ENCODE measurements at regions not wholly inside any gene's neighbourhood (a gene's known extent, or its start where the extent isn't known, plus 50 kb on each side); places are given as distances from the start of the nearest gene placed in this dataset.

DNA sequence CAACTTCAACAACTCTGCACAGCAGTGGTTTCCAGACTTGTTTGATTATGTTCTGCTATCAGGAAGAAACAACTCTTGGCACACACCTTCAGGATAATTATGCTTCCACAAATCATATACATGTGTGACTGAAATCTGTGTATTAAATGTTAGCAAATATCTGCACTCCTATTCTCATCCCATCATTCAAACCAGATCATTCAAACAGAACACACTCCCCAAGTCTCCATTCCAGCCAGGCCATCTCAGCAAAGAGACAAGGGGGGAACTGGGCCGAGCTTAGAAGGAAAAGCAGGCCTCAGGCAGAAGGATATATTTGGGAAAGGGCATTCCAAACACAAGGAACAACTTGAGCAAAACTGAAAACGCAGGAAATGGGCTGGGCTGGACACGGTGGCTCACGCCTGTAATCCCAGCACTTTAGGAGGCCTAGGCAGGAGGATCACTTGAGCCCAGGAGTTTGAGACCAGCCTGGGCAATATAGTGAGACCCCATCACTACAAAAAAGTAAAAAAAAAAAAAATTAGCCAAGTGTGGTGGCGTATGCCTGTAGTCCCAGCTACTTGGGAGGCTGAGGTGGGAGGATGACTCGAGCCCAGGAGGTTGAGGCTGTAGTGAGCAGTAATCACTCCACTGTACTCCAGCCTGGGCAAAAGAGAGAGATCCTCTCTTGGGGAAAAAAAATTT lies 62.7 kb downstream of the ZFP36L2 start (continued):
- TF ChIP-seq, protein P1, sequence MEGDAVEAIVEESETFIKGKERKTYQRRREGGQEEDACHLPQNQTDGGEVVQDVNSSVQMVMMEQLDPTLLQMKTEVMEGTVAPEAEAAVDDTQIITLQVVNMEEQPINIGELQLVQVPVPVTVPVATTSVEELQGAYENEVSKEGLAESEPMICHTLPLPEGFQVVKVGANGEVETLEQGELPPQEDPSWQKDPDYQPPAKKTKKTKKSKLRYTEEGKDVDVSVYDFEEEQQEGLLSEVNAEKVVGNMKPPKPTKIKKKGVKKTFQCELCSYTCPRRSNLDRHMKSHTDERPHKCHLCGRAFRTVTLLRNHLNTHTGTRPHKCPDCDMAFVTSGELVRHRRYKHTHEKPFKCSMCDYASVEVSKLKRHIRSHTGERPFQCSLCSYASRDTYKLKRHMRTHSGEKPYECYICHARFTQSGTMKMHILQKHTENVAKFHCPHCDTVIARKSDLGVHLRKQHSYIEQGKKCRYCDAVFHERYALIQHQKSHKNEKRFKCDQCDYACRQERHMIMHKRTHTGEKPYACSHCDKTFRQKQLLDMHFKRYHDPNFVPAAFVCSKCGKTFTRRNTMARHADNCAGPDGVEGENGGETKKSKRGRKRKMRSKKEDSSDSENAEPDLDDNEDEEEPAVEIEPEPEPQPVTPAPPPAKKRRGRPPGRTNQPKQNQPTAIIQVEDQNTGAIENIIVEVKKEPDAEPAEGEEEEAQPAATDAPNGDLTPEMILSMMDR (IDR thresholded peaks at IDR 0.05 in 2 of 3, conservative IDR thresholded peaks at IDR 0.05 in 1 of 3; ENCODE audit: borderline replicate concordance in 1 of 3, insufficient read depth in 1 of 3, low read depth in 2 of 3, low read length in 2 of 3): no peak
- no peak for TF ChIP-seq TCF7L2 (IDR thresholded peaks at IDR 0.05; ENCODE audit: borderline replicate concordance, extremely low read depth, insufficient read depth, insufficient read length)
- TF ChIP-seq, protein P2, sequence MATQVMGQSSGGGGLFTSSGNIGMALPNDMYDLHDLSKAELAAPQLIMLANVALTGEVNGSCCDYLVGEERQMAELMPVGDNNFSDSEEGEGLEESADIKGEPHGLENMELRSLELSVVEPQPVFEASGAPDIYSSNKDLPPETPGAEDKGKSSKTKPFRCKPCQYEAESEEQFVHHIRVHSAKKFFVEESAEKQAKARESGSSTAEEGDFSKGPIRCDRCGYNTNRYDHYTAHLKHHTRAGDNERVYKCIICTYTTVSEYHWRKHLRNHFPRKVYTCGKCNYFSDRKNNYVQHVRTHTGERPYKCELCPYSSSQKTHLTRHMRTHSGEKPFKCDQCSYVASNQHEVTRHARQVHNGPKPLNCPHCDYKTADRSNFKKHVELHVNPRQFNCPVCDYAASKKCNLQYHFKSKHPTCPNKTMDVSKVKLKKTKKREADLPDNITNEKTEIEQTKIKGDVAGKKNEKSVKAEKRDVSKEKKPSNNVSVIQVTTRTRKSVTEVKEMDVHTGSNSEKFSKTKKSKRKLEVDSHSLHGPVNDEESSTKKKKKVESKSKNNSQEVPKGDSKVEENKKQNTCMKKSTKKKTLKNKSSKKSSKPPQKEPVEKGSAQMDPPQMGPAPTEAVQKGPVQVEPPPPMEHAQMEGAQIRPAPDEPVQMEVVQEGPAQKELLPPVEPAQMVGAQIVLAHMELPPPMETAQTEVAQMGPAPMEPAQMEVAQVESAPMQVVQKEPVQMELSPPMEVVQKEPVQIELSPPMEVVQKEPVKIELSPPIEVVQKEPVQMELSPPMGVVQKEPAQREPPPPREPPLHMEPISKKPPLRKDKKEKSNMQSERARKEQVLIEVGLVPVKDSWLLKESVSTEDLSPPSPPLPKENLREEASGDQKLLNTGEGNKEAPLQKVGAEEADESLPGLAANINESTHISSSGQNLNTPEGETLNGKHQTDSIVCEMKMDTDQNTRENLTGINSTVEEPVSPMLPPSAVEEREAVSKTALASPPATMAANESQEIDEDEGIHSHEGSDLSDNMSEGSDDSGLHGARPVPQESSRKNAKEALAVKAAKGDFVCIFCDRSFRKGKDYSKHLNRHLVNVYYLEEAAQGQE (IDR thresholded peaks at IDR 0.05; ENCODE audit: low read depth): no peak

DNA sequence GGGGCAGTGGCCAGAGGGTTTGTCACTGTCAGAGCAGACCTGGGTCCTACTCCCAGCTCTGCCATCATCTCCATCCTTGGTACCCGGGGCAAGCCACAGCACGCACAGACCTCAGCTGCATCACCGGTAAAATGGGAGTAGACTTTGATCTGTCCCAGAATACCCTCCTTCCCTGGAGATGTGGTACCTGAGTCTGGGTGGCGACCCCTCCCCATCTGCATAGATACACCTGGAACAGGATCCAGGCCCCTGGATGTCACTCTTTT lies 64.0 kb downstream of the ZFP36L2 start:
- DNase-seq (ENCODE audit: low read depth, low spot score) (no peak), ATAC-seq (no peak)
- no peak overlapping the region for H2AFZ ChIP-seq (ENCODE audit: low read depth, low read length, poor library complexity, severe bottlenecking)
- no peaks in the 10 kb centered on the region for H4K20me1 ChIP-seq (ENCODE audit: insufficient read depth)
- ChIA-PET POLR2A (no interaction called here), CTCF (no interaction called here), RAD21 (ENCODE audit: low non-redundant PET in 1 of 2, low total read pairs in 2 of 2, uncharacterized antibody in 2 of 2, unreplicated experiment in 2 of 2) (interaction anchor here in 1 of 2 experiments (0.6 kb wide), 1 partner anchor 58 kb away, joined by 10 read pairs; no protein-coding TSS in a partner anchor)
- peaks cover 29 to 42% of the 10 kb centered on the region in 2 experiments for H3K4me1 ChIP-seq (ENCODE audit: control insufficient read depth in 1 of 2, insufficient read depth in 2 of 2, low read length in 2 of 2)
- H3K27me3 ChIP-seq (ENCODE audit: insufficient read depth, low read length): no peaks in the 10 kb centered on the region
- no peak overlapping the region for H3K27ac ChIP-seq (ENCODE audit: low read depth, low read length)
- H3K4me3 ChIP-seq (replicated peaks in 1 of 2; ENCODE audit: low read depth in 1 of 2, low read length in 2 of 2): no peak overlapping the region
- no peaks in the 10 kb centered on the region for H3K9me3 ChIP-seq (ENCODE audit: control insufficient read depth in 1 of 2, insufficient read depth in 1 of 2, low read depth in 1 of 2, low read length in 2 of 2)
- BruUV-seq (replicated peaks): no TSS peak
- H3K79me2 ChIP-seq (ENCODE audit: insufficient read depth, low read length): no peaks in the 10 kb centered on the region
- no peak overlapping the region for H3K4me2 ChIP-seq (ENCODE audit: low read length)
- H3K36me3 ChIP-seq (ENCODE audit: control insufficient read depth in 1 of 2, insufficient read depth in 2 of 2, low read length in 2 of 2): no peaks in the 10 kb centered on the region
- no peak overlapping the region for H3K9ac ChIP-seq (ENCODE audit: low read length)
- intact Hi-C loops (cut with micrococcal nuclease): no loop called here
- no peaks in the 10 kb centered on the region for H3K9me2 ChIP-seq (ENCODE audit: insufficient read depth)
- no peak for TF ChIP-seq TCF7L2 (IDR thresholded peaks at IDR 0.05; ENCODE audit: borderline replicate concordance, extremely low read depth, insufficient read depth, insufficient read length)
- no peak for TF ChIP-seq EGR1 (IDR thresholded peaks at IDR 0.05; ENCODE audit: low read depth)
- TF ChIP-seq, protein P3, sequence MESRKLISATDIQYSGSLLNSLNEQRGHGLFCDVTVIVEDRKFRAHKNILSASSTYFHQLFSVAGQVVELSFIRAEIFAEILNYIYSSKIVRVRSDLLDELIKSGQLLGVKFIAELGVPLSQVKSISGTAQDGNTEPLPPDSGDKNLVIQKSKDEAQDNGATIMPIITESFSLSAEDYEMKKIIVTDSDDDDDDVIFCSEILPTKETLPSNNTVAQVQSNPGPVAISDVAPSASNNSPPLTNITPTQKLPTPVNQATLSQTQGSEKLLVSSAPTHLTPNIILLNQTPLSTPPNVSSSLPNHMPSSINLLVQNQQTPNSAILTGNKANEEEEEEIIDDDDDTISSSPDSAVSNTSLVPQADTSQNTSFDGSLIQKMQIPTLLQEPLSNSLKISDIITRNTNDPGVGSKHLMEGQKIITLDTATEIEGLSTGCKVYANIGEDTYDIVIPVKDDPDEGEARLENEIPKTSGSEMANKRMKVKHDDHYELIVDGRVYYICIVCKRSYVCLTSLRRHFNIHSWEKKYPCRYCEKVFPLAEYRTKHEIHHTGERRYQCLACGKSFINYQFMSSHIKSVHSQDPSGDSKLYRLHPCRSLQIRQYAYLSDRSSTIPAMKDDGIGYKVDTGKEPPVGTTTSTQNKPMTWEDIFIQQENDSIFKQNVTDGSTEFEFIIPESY (IDR thresholded peaks at IDR 0.05; ENCODE audit: extremely low read depth, insufficient replicate concordance, low read length): no peak
- TF ChIP-seq, protein P4, sequence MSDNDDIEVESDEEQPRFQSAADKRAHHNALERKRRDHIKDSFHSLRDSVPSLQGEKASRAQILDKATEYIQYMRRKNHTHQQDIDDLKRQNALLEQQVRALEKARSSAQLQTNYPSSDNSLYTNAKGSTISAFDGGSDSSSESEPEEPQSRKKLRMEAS (IDR thresholded peaks at IDR 0.05): no peak
- no peak for TF ChIP-seq EZH2phosphoT487 (IDR thresholded peaks at IDR 0.05; ENCODE audit: borderline replicate concordance)
- no peak for TF ChIP-seq YY1 (IDR thresholded peaks at IDR 0.05; ENCODE audit: extremely low read depth, insufficient replicate concordance, low read depth, low read length)
- TF ChIP-seq EZH2 (IDR thresholded peaks at IDR 0.05): no peak
- TF ChIP-seq, protein P2 (IDR thresholded peaks at IDR 0.05; ENCODE audit: low read depth): no peak
- TF ChIP-seq, protein P5, sequence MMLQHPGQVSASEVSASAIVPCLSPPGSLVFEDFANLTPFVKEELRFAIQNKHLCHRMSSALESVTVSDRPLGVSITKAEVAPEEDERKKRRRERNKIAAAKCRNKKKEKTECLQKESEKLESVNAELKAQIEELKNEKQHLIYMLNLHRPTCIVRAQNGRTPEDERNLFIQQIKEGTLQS (IDR thresholded peaks at IDR 0.05): no peak
